Left ventricle myocardium inferior (tissue), 1 donor: ENCODE measurements at regions not wholly inside any gene's neighbourhood (a gene's known extent, or its start where the extent isn't known, plus 50 kb on each side); places are given as distances from the start of the nearest gene placed in this dataset.

Experiments
- DNase-seq: peaks from one replicate; pipeline ENCODE4 v3.0.0-alpha.2; 2020
- H3K27ac ChIP-seq: fragments of 200-600 bp; replicated peaks from 2 replicates; pipeline ENCODE4 v1.8.0; 2021
- H3K27me3 ChIP-seq: fragments of 200-600 bp; 2 replicates; pipeline ENCODE4 v1.8.0; 2021; ENCODE audit warnings: low read depth
- H3K36me3 ChIP-seq: fragments of 200-600 bp; 2 replicates; pipeline ENCODE4 v1.8.0; 2021
- H3K4me1 ChIP-seq: fragments of 200-600 bp; 2 replicates; pipeline ENCODE4 v1.8.0; 2021
- H3K4me3 ChIP-seq: fragments of 200-600 bp; 2 replicates; pipeline ENCODE4 v1.8.0; 2021; ENCODE audit warnings: mild to moderate bottlenecking, moderate library complexity
- H3K9me3 ChIP-seq: fragments of 200-600 bp; replicated peaks from 2 replicates; pipeline ENCODE4 v1.8.0; 2021
- CTCF ChIP-seq: fragments of 200-600 bp; IDR thresholded peaks from 2 replicates; pipeline ENCODE4 v1.8.0; 2021; ENCODE audit warnings: antibody characterized with exemption, mild to moderate bottlenecking, borderline replicate concordance
- intact Hi-C: fragments of 100-400 bp; cut with micrococcal nuclease; formaldehyde crosslinking; loops from one replicate; pipeline ENCODE4 v1.11.0; 2022
- donor health status: DM: no; HTN: yes; CAD: no; lungs with severe emphysema.

GRCh38 chr2:101614127-101614759 lies 83.3 kb upstream of the MAP4K4 start:
- Histone ChIP-seq H3K9me3 (no peaks in the 10 kb centered on the region), H3K27me3 (no peaks in the 10 kb centered on the region), H3K27ac (no peak overlapping the region), H3K4me1 (peaks cover 9% of the 10 kb centered on the region), H3K4me3 (no peak overlapping the region), H3K36me3 (no peaks in the 10 kb centered on the region)
- intact Hi-C loops = no loop called here
- TF ChIP-seq CTCF = no peak
- DNase-seq = no peak

DNA sequence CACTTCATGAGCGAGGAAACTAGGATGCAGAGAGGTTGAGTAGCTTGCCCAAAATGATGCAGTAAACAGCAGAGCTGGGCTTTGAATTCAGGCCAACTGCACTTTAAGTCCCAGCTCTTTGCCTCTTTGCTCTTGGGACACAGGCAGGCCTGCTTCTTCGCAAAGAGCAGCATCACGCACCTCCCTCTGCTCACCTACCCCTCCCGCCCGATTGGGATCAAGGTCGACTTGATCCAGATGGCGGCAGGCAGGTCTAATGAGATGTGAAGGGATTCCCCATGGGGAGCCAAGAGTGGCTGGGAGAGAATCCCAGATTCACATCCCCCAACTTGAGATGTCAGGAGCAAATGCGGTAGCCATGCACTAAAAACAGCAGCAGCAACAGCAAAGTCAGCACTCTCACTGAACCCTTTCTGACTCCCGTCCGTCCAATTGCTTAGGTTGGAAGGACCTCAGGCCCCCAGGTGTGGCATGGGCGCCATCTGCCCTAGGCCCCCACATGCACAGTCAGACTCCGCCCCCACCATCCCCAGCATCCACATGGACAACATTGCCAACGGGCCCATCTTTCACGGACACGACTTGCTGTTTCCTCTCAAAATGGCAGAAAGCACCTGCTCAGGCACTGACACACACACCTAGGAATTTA lies 84.3 kb upstream of the MAP4K4 start:
- no peak for DNase-seq
- TF ChIP-seq CTCF = no peak
- no peak overlapping the region for H3K4me3 ChIP-seq

GRCh38 chr2:101612019-101612418 lies 85.5 kb upstream of the MAP4K4 start:
- TF ChIP-seq CTCF = no peak
- peaks cover 9% of the 10 kb centered on the region for H3K4me1 ChIP-seq

More for the DNA sequence above, 84.3 kb upstream of the MAP4K4 start:
- intact Hi-C loops = no loop called here
- no peaks in the 10 kb centered on the region for H3K9me3 ChIP-seq
- H3K4me1 ChIP-seq = peaks cover 9% of the 10 kb centered on the region
- no peak overlapping the region for H3K27ac ChIP-seq
- H3K27me3 ChIP-seq = no peaks in the 10 kb centered on the region
- H3K36me3 ChIP-seq = no peaks in the 10 kb centered on the region

DNA sequence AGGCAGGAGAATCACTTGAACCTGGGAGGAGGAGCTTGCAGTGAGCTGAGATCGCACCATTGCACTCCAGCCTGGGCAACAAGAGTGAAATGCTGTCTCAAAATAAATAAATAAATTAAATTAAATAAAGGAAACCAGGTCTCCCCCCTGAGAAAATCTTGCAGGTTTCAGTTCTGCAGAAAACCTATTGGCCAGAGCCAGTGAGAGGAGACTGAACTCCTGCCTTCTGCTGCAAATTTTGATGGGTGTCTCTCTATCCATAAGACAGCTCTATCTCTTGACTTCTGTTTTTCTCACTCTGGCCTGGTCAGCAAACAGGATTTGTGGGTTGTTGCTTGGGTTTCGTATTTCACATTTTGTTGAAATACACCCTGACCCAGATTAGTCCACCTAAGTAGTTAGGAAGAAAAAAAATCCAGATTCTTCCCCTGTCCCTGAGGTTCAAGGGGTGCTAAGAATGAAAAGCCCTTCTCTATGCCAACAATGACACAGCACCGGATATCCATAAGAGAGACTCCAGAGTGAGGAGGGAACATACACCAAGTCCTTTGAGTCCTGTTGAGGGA lies 86.7 kb upstream of the MAP4K4 start:
- no peak overlapping the region for H3K4me3 ChIP-seq
- H3K9me3 ChIP-seq = peaks cover 11% of the 10 kb centered on the region
- intact Hi-C loops = no loop called here
- no peak for TF ChIP-seq CTCF
- H3K27me3 ChIP-seq = no peaks in the 10 kb centered on the region
- H3K27ac ChIP-seq = no peak overlapping the region
- no peaks in the 10 kb centered on the region for H3K36me3 ChIP-seq
- H3K4me1 ChIP-seq = peaks cover 1% of the 10 kb centered on the region
- DNase-seq = no peak

More at GRCh38 chr2:101612019-101612418, 85.5 kb upstream of the MAP4K4 start:
- intact Hi-C loops = no loop called here
- no peak overlapping the region for H3K4me3 ChIP-seq
- no peaks in the 10 kb centered on the region for H3K27me3 ChIP-seq
- no peaks in the 10 kb centered on the region for H3K9me3 ChIP-seq
- H3K36me3 ChIP-seq = no peaks in the 10 kb centered on the region
- H3K27ac ChIP-seq = no peak overlapping the region
- DNase-seq = no peak

GRCh38 chr2:101609433-101609832 lies 88.1 kb upstream of the MAP4K4 start:
- no peaks in the 10 kb centered on the region for H3K4me1 ChIP-seq
- TF ChIP-seq CTCF = no peak
- DNase-seq = no peak
- no peaks in the 10 kb centered on the region for H3K27me3 ChIP-seq
- H3K27ac ChIP-seq = no peak overlapping the region
- H3K36me3 ChIP-seq = no peaks in the 10 kb centered on the region
- no peak overlapping the region for H3K4me3 ChIP-seq
- H3K9me3 ChIP-seq = peaks cover 16% of the 10 kb centered on the region
- intact Hi-C loops = no loop called here
